Spleen (tissue), 11 donors: ENCODE measurements at regions not wholly inside any gene's neighbourhood (a gene's known extent, or its start where the extent isn't known, plus 50 kb on each side); places are given as distances from the start of the nearest gene placed in this dataset.

Experiments used
- DNase-seq: peaks from one replicate; pipeline ENCODE4 v3.0.0-alpha.2; 2020
- H3K27ac ChIP-seq, 8 donors: fragments of 200-600 bp; sonication (generic) in 7 of 8; 1 replicate in 4 of 8; 2 replicates in 4 of 8; pipeline versions ENCODE4 v1.5.0 to v1.8.0; 2016 to 2021; ENCODE audit warnings: inconsistent platforms in 4 of 8, mild to moderate bottlenecking in 4 of 8, moderate library complexity in 1 of 8
- H3K27me3 ChIP-seq, 7 donors: fragments of 200-600 bp; sonication (generic) in 6 of 7; replicated peaks in 1 of 7; 1 replicate in 4 of 7; 2 replicates in 3 of 7; pipeline versions ENCODE4 v1.5.0 to v1.8.0; 2016 to 2021; ENCODE audit warnings: inconsistent platforms in 3 of 7, mild to moderate bottlenecking in 1 of 7
- H3K36me3 ChIP-seq, 6 donors: fragments of 200-600 bp; sonication (generic) in 5 of 6; 1 replicate in 4 of 6; 2 replicates in 2 of 6; pipeline versions ENCODE4 v1.5.0 to v1.8.0; 2016 to 2021; ENCODE audit warnings: inconsistent platforms in 2 of 6
- H3K4me1 ChIP-seq, 6 donors: fragments of 200-600 bp; sonication (generic) in 5 of 6; 1 replicate in 3 of 6; 2 replicates in 3 of 6; pipeline versions ENCODE4 v1.5.0 to v1.8.0; 2016 to 2021; ENCODE audit warnings: inconsistent platforms in 3 of 6
- H3K4me3 ChIP-seq, 8 donors: fragments of 200-600 bp; sonication (generic) in 7 of 8; 1 replicate in 4 of 8; 2 replicates in 4 of 8; pipeline versions ENCODE4 v1.5.0 to v1.8.0; 2016 to 2021; ENCODE audit warnings: inconsistent platforms in 4 of 8, mild to moderate bottlenecking in 4 of 8, moderate library complexity in 2 of 8
- H3K9me3 ChIP-seq, 8 donors: fragments of 200-600 bp; sonication (generic) in 7 of 8; 1 replicate in 4 of 8; 2 replicates in 4 of 8; pipeline versions ENCODE4 v1.5.0 to v1.8.0; 2016 to 2021; ENCODE audit warnings: inconsistent platforms in 4 of 8
- CTCF ChIP-seq, 11 experiments: fragments of 200-600 bp in 7 of 11; fragments of 450-650 bp in 4 of 11; sonication (generic) in 4 of 11; IDR thresholded peaks in 8 of 11; conservative IDR thresholded peaks in 3 of 11; 1 replicate in 7 of 11; 2 replicates in 4 of 11; pipeline versions ENCODE4 v1.4.0 to v1.8.0; 2016 to 2021; ENCODE audit warnings: antibody characterized with exemption in 11 of 11, inconsistent platforms in 4 of 11, mild to moderate bottlenecking in 1 of 11
- POLR2A ChIP-seq, 3 donors: fragments of 450-650 bp; IDR thresholded peaks; one replicate each; pipeline ENCODE4 v1.5.1; 2017; ENCODE audit warnings: antibody characterized with exemption in 3 of 3, mild to moderate bottlenecking in 1 of 3
- POLR2AphosphoS5 ChIP-seq, 3 donors: sonication (generic); formaldehyde crosslinking; IDR thresholded peaks; one replicate each; pipeline ENCODE4 v1.5.1; 2017; ENCODE audit warnings: antibody characterized with exemption in 3 of 3
- WGBS, 5 donors: extraction: QIAGEN DNeasy Blood & Tissue Kit in 3 of 5; methylation state at CpG; one replicate each; pipeline versions ENCODE4 v1.1.5 to v1.1.7; 2013 to 2018; 5-methylcytosine and 5-hydroxymethylcytosine counted together
- intact Hi-C: fragments of 100-400 bp; cut with DNase I; formaldehyde crosslinking; loops from one replicate; pipeline ENCODE4 v1.15.0; 2023; ENCODE audit warnings: low total_unique reads
- donor health status: healthy with polysubstance abuse.
- donor health status: DM: no; HTN: no; CAD: no; lungs with moderate emphysema.
- donor health status: DM: no; HTN: no; CAD: no.
- donor health status: Bipolar disorder and iron deficiency.
- donor health status: healthy.
- donor health status: DM: no; HTN: no; CAD: no.
- donor health status: DM: yes; HTN: yes; CAD: no.

- H3K36me3 ChIP-seq = no peaks in the 10 kb centered on the region
- TF ChIP-seq POLR2A (IDR thresholded peaks at IDR 0.05) (no peak), POLR2AphosphoS5 (IDR thresholded peaks at IDR 0.05) (no peak), CTCF (IDR thresholded peaks at IDR 0.05 in 8 of 11, conservative IDR thresholded peaks at IDR 0.05 in 3 of 11) (no peak)
- WGBS, 5 donors = 76 to 87% (median 77%) methylated on average over 7 of the region's 7 CpGs
Observed at GRCh38 chr2:21404827-21405625, 281.3 kb downstream of the TDRD15 start.

DNA sequence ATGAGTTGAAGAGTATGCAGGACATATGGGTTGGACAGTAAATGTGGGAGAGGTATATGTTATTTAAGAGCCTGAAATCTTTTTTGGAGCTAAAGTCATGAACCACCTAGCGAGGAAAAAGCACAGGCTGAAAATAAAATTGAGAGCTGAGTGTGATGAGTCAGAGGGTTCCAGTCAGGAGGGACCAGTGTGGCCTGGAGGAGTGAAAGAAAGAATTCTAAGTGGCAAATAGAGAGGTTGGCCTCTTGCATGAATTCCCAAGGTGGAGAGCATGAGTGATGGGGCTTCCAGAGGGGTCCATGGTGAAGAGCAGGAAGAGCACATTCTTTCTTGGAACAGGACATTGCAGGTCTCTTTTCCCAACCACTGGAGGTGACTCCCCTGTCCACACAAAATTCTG is 282.6 kb downstream of the TDRD15 start:
- Histone ChIP-seq H3K9me3 (no peaks in the 10 kb centered on the region), H3K4me3 (no peak overlapping the region), H3K4me1 (no peaks in the 10 kb centered on the region), H3K27me3 (no peaks in the 10 kb centered on the region), H3K27ac (no peak overlapping the region), H3K36me3 (no peaks in the 10 kb centered on the region)
- TF ChIP-seq POLR2AphosphoS5 (IDR thresholded peaks at IDR 0.05) (no peak), CTCF (IDR thresholded peaks at IDR 0.05 in 8 of 11, conservative IDR thresholded peaks at IDR 0.05 in 3 of 11) (no peak), POLR2A (IDR thresholded peaks at IDR 0.05) (no peak)
- intact Hi-C loops = no loop called here
- no peak for DNase-seq
- WGBS, 5 donors = 65 to 94% (median 74%) methylated on average over 1 of the region's 1 CpG

More at GRCh38 chr2:21404827-21405625, 281.3 kb downstream of the TDRD15 start:
- Histone ChIP-seq H3K4me3 (no peak overlapping the region), H3K9me3 (no peaks in the 10 kb centered on the region), H3K27ac (no peak overlapping the region), H3K4me1 (no peaks in the 10 kb centered on the region), H3K27me3 (no peaks in the 10 kb centered on the region)
- no peak for DNase-seq
- intact Hi-C loops = no loop called here

GRCh38 chr2:21406911-21407310 is 283.1 kb downstream of the TDRD15 start:
- no peaks in the 10 kb centered on the region for H3K27me3 ChIP-seq
- no peaks in the 10 kb centered on the region for H3K4me1 ChIP-seq
- H3K4me3 ChIP-seq = no peak overlapping the region
- no peak for TF ChIP-seq POLR2A (IDR thresholded peaks at IDR 0.05)
- no peak for TF ChIP-seq CTCF (IDR thresholded peaks at IDR 0.05 in 8 of 11, conservative IDR thresholded peaks at IDR 0.05 in 3 of 11)
- TF ChIP-seq POLR2AphosphoS5 (IDR thresholded peaks at IDR 0.05) = no peak
- no peak for DNase-seq
- H3K27ac ChIP-seq = no peak overlapping the region
- no peaks in the 10 kb centered on the region for H3K9me3 ChIP-seq
- H3K36me3 ChIP-seq = no peaks in the 10 kb centered on the region
- WGBS, 5 donors = 75 to 83% (median 80%) methylated on average over 3 of the region's 3 CpGs
- intact Hi-C loops = no loop called here

GRCh38 chr2:21407851-21408250 is 284.1 kb downstream of the TDRD15 start:
- intact Hi-C loops = no loop called here
- no peak for DNase-seq
- H3K9me3 ChIP-seq = no peaks in the 10 kb centered on the region
- H3K36me3 ChIP-seq = no peaks in the 10 kb centered on the region
- no peaks in the 10 kb centered on the region for H3K4me1 ChIP-seq
- H3K27ac ChIP-seq = no peak overlapping the region
- no peaks in the 10 kb centered on the region for H3K27me3 ChIP-seq
- WGBS, 5 donors = 70 to 89% (median 79%) methylated on average over 1 of the region's 1 CpG
- TF ChIP-seq POLR2AphosphoS5 (IDR thresholded peaks at IDR 0.05) (no peak), POLR2A (IDR thresholded peaks at IDR 0.05) (no peak), CTCF (IDR thresholded peaks at IDR 0.05 in 8 of 11, conservative IDR thresholded peaks at IDR 0.05 in 3 of 11) (no peak)
- H3K4me3 ChIP-seq = no peak overlapping the region
